ENCODE measurements at regions not wholly inside any gene's neighbourhood (a gene's known extent, or its start where the extent isn't known, plus 50 kb on each side); places are given as distances from the start of the nearest gene placed in this dataset.

DNA sequence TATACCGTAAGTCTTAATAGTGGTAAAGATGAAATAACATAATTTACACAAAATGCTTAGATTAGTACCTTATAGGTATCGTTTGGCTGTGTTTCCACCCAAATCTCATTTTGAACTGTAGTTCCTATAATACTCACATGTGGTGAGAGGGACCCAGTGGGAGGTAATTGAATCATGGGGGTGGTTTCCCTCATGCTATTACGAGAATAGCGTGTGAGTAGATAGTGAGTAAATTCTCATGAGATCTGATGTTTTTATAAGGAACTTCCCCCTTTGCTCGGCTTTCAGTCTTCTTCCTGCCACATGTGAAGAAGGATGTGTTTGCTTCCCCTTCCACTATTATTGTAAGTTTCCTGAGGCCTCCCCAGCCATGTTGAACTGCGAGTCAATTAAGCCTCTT is 426.3 kb upstream of the POT1 start:
- ATAC-seq (ENCODE audit: low FRiP score in 2 of 2) (no peak), DNase-seq (no peak)
- no peaks in the 10 kb centered on the region for H3K36me3 ChIP-seq
- no peaks in the 10 kb centered on the region for H3K9me3 ChIP-seq
- H3K4me1 ChIP-seq: no peaks in the 10 kb centered on the region
- H3K4me3 ChIP-seq: no peak overlapping the region
- TF ChIP-seq POLR2A (IDR thresholded peaks at IDR 0.05): no peak
- no peak for TF ChIP-seq POLR2AphosphoS5 (IDR thresholded peaks at IDR 0.05)
- TF ChIP-seq, protein P1, sequence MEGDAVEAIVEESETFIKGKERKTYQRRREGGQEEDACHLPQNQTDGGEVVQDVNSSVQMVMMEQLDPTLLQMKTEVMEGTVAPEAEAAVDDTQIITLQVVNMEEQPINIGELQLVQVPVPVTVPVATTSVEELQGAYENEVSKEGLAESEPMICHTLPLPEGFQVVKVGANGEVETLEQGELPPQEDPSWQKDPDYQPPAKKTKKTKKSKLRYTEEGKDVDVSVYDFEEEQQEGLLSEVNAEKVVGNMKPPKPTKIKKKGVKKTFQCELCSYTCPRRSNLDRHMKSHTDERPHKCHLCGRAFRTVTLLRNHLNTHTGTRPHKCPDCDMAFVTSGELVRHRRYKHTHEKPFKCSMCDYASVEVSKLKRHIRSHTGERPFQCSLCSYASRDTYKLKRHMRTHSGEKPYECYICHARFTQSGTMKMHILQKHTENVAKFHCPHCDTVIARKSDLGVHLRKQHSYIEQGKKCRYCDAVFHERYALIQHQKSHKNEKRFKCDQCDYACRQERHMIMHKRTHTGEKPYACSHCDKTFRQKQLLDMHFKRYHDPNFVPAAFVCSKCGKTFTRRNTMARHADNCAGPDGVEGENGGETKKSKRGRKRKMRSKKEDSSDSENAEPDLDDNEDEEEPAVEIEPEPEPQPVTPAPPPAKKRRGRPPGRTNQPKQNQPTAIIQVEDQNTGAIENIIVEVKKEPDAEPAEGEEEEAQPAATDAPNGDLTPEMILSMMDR (IDR thresholded peaks at IDR 0.05): no peak
- no peak for TF ChIP-seq EP300 (IDR thresholded peaks at IDR 0.05)
- no peaks in the 10 kb centered on the region for H3K27me3 ChIP-seq
- WGBS, 2 donors: 40 to 47% methylated on average over 6 of the region's 6 CpGs
- no peak overlapping the region for H3K27ac ChIP-seq

DNA sequence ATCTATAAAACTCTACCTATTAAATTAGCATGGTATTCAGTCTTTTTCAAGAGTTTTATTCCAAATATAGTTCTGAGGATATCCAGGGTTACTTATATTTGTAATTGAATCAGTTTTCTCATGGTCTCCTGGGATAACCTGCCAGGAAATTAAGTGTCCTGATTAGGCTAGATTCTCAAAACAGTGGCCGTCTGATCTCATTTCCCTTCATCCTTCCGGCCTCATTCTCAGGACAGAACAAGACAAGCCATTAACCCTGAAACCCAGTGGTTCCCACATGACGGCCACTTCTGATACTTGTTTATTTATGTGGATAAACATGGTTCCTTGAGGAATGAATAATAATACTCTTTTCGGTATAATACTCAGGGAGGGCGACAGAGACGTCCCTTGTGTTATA is 417.6 kb upstream of the POT1 start:
- H3K36me3 ChIP-seq: no peaks in the 10 kb centered on the region
- DNase-seq (no peak), ATAC-seq (ENCODE audit: low FRiP score in 2 of 2) (no peak)
- no peak overlapping the region for H3K4me3 ChIP-seq
- no peaks in the 10 kb centered on the region for H3K4me1 ChIP-seq
- no peaks in the 10 kb centered on the region for H3K9me3 ChIP-seq
- 61 to 71% methylated on average over 6 of the region's 6 CpGs for WGBS, 2 donors
- no peaks in the 10 kb centered on the region for H3K27me3 ChIP-seq
- TF ChIP-seq EP300 (IDR thresholded peaks at IDR 0.05) (no peak), POLR2A (IDR thresholded peaks at IDR 0.05) (no peak), POLR2AphosphoS5 (IDR thresholded peaks at IDR 0.05) (no peak)
- TF ChIP-seq, protein P1 (IDR thresholded peaks at IDR 0.05): no peak
- H3K27ac ChIP-seq: no peak overlapping the region

DNA sequence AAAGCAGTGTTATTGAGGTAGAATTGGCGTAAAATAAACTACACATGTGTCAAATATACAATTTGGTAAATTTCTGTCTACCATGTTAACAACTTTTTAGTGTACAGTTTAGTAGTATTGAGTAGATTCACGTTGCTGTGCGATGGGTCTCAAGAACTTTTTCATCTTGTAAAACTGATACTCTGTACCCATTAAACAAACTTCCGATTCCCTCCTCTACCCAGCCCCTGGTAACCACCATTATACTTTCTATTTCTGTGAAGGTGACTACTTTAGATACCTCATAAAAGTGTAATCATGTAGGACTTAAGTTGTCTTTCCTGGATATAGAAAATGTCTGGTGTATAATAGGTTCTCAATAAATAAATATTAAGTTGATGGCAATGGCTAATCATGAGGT is 408.5 kb upstream of the POT1 start:
- DNase-seq (no peak), ATAC-seq (ENCODE audit: low FRiP score in 2 of 2) (no peak)
- no peak overlapping the region for H3K4me3 ChIP-seq
- H3K9me3 ChIP-seq: no peaks in the 10 kb centered on the region
- H3K27ac ChIP-seq: no peak overlapping the region
- 85 to 86% methylated on average over 4 of the region's 4 CpGs for WGBS, 2 donors
- no peaks in the 10 kb centered on the region for H3K36me3 ChIP-seq
- no peaks in the 10 kb centered on the region for H3K27me3 ChIP-seq
- no peaks in the 10 kb centered on the region for H3K4me1 ChIP-seq
- TF ChIP-seq POLR2A (IDR thresholded peaks at IDR 0.05) (no peak), POLR2AphosphoS5 (IDR thresholded peaks at IDR 0.05) (no peak), EP300 (IDR thresholded peaks at IDR 0.05) (no peak)
- TF ChIP-seq, protein P1 (IDR thresholded peaks at IDR 0.05): no peak

DNA sequence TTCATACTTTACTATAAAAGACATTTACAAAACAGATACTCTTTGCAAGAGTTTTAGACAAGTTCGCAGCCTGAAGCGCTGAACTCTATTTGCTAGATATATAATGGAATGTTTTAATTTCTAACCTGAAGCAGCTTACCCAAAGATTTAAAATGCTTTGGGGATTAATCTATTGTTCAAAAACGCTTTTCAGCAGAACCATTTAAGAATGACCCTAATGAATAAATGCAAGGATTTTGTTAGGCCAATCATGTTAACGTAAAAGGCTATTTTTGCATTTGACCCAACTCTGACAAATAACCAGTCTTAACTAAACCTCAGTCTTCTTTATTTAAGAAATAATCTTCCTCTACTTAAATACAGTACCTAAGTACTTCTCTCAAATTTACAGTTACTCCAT is 406.7 kb upstream of the POT1 start:
- Histone ChIP-seq H3K9me3 (no peaks in the 10 kb centered on the region), H3K36me3 (no peaks in the 10 kb centered on the region), H3K4me3 (no peak overlapping the region), H3K4me1 (no peaks in the 10 kb centered on the region), H3K27ac (no peak overlapping the region), H3K27me3 (no peaks in the 10 kb centered on the region)
- 82 to 86% methylated on average over 4 of the region's 4 CpGs for WGBS, 2 donors
- no peak for ATAC-seq (ENCODE audit: low FRiP score in 2 of 2)
- no peak for DNase-seq
- TF ChIP-seq EP300 (IDR thresholded peaks at IDR 0.05) (no peak), POLR2AphosphoS5 (IDR thresholded peaks at IDR 0.05) (no peak), POLR2A (IDR thresholded peaks at IDR 0.05) (no peak)
- TF ChIP-seq, protein P1 (IDR thresholded peaks at IDR 0.05): no peak

DNA sequence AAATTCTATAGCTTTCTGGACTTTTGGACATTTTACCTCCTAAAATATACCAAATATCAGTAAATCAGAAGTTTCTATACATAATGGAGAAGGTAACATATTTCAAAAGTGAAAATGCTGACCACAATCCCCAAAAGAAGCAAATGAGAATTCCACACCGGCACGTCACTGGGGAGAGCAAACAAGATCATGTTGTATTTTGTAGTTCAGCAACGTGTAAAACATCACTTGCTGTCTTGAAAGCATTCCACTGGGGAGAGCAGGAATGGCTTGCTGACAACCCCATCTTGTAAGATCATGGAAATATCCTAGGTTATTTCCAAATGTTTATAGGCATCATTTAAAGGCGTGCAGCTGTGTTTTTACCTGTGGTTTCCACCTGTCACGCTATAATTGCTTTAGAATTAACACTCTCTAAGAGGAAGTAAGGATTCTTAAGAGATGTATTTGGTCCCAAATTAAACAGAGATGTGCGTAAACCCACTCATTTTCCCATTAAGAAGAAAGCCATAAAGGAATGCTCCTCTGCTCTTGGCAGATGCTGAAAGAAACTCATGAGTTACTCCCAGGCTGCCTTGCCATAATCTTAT is 397.1 kb upstream of the POT1 start:
- Histone ChIP-seq H3K4me3 (no peak overlapping the region), H3K4me1 (no peaks in the 10 kb centered on the region), H3K27ac (no peak overlapping the region), H3K27me3 (no peaks in the 10 kb centered on the region), H3K36me3 (no peaks in the 10 kb centered on the region), H3K9me3 (no peaks in the 10 kb centered on the region)
- 66 to 72% methylated on average over 6 of the region's 6 CpGs for WGBS, 2 donors
- DNase-seq (no peak), ATAC-seq (ENCODE audit: low FRiP score in 2 of 2) (no peak)
- TF ChIP-seq EP300 (IDR thresholded peaks at IDR 0.05) (no peak), POLR2AphosphoS5 (IDR thresholded peaks at IDR 0.05) (no peak), POLR2A (IDR thresholded peaks at IDR 0.05) (no peak)
- TF ChIP-seq, protein P1 (IDR thresholded peaks at IDR 0.05): no peak
